ENCODE measurements at regions not wholly inside any gene's neighbourhood (a gene's known extent, or its start where the extent isn't known, plus 50 kb on each side); places are given as distances from the start of the nearest gene placed in this dataset.

DNA sequence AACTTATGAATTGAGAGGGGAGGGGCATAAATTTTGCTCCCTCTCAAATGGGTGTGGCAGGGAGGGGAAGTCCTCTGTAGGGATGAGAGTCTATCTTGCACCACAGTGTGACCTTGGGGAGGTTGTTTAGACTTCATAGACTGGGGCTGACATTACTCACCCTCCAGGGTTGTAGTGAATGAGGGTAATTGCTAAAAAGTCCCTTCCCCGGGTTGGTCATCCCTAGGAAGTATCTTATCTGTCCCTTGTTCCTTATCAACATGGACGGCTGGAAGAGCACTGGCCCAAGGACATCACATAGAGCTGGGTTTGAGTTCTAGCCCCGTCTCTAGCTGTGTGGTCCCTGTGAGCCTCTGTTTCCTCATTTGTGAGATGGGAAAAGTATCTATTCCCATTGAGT is 52.4 kb upstream of the SLC2A1 start:
- DNase-seq (ENCODE audit: low read depth): no peak
- H3K4me3 ChIP-seq (ENCODE audit: control insufficient read depth, low read depth, low read length): no peak overlapping the region
- TF ChIP-seq, protein P1, sequence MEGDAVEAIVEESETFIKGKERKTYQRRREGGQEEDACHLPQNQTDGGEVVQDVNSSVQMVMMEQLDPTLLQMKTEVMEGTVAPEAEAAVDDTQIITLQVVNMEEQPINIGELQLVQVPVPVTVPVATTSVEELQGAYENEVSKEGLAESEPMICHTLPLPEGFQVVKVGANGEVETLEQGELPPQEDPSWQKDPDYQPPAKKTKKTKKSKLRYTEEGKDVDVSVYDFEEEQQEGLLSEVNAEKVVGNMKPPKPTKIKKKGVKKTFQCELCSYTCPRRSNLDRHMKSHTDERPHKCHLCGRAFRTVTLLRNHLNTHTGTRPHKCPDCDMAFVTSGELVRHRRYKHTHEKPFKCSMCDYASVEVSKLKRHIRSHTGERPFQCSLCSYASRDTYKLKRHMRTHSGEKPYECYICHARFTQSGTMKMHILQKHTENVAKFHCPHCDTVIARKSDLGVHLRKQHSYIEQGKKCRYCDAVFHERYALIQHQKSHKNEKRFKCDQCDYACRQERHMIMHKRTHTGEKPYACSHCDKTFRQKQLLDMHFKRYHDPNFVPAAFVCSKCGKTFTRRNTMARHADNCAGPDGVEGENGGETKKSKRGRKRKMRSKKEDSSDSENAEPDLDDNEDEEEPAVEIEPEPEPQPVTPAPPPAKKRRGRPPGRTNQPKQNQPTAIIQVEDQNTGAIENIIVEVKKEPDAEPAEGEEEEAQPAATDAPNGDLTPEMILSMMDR (IDR thresholded peaks at IDR 0.05; ENCODE audit: control insufficient read depth, insufficient read depth, low read depth, low read length, missing control alignments): no peak

DNA sequence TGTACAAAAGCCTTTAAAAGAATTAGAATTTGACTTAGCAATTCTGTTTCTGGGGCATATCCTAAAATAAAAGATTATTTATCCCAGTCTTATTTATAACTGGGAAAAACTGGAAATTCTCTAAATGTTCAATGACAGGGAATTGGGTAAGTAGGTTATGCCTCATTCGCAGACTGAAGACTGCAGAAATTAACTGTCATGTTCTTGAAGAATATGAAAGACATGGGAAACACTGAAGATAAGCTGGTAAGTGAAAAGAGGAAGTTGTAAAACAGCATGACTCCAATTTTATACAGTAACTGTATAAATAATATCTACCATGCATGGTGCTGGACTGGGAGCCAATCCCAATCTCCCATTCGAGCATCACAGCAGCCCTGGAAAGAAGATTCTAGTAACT is 50.6 kb upstream of the SLC2A1 start:
- DNase-seq (ENCODE audit: low read depth): no peak

DNA sequence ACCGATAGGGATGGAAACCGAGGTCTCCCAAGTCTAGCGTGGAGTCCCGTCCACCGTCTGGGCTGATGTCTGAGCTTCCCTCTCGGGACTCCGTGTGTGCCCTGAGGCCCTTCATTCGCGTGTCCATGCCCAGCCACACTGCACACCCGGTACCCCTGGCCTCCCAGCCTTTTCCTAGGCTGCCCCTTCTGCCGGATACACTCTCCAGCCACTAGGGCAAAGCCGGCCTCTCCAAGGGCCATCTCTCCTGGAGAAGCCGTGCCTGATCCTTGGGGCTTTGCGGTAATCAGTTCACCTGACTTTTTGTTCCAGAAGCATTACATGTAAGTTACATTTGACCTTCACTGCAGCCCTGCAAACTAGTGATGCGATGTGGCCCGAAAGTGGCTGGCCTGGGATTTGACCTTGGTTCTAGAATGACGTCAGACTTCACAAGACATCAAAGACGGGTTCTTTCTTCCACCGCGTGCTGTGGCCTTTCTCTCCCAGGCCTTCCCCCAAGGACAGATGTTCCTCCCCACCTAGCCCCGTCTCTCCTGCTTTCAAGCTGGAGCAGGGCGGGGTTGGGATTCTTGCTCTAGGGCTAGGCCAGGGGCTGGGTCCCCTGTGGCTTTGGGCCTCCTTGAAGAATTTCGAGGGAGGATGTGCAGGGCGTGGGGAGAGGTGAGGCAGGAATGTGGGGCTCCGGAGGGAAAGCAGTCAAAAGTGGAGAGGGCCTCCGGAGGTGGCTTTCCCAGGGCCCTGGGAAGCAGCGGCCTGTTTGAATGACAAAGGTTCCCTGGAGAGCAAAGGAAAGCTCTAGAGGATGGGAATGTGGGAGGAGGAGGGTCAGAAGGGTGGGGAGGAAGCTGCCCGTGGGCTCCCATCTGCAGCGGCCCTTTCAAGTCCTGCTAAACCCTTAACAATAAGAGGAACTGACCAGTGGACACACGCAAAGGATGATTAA is 49.7 kb upstream of the SLC2A1 start:
- no peak overlapping the region for H3K4me3 ChIP-seq (ENCODE audit: control insufficient read depth, low read depth, low read length)
- DNase-seq (ENCODE audit: low read depth): no peak
- TF ChIP-seq, protein P1 (IDR thresholded peaks at IDR 0.05; ENCODE audit: control insufficient read depth, insufficient read depth, low read depth, low read length, missing control alignments): no peak

More for the DNA sequence above, 50.6 kb upstream of the SLC2A1 start:
- H3K4me3 ChIP-seq (ENCODE audit: control insufficient read depth, low read depth, low read length): no peak overlapping the region
- TF ChIP-seq, protein P1 (IDR thresholded peaks at IDR 0.05; ENCODE audit: control insufficient read depth, insufficient read depth, low read depth, low read length, missing control alignments): no peak
